Caco-2 (cell line): ENCODE measurements at regions not wholly inside any gene's neighbourhood (a gene's known extent, or its start where the extent isn't known, plus 50 kb on each side); places are given as distances from the start of the nearest gene placed in this dataset.

Source experiments
- BruUV-seq: library from RNA; stranded (reverse); fragments of 400-500 nt; replicated peaks from 2 replicates; lab custom pipeline; 2021; lab: Mats Ljungman, UMichigan
- CTCF ChIA-PET: fragments of 300-600 bp; sonication (Branson Sonifier 250); formaldehyde crosslinking; loops from one replicate; lab custom pipeline; 2022; ENCODE audit warnings: antibody characterized with exemption; lab: Charles Lee
- POLR2A ChIA-PET: fragments of 300-600 bp; sonication (Branson Sonifier 250); formaldehyde crosslinking; loops from one replicate; lab custom pipeline; 2022; ENCODE audit warnings: antibody characterized with exemption; lab: Charles Lee
- DNase-seq, 2 experiments: peaks; one replicate each; pipeline versions ENCODE4 v3.0.0 to v3.0.0-alpha.2; 2020 to 2022
- H3K27me3 ChIP-seq: replicated peaks from 2 replicates; pipeline ENCODE4 v1.6.0; 2011; ENCODE audit warnings: low read length; ENCODE audit not compliant: control insufficient read depth, insufficient read depth
- H3K36me3 ChIP-seq: 2 replicates; pipeline ENCODE4 v1.5.1; 2011; ENCODE audit warnings: low read length; ENCODE audit not compliant: control insufficient read depth, insufficient read depth
- H3K4me1 ChIP-seq: fragments of 250-450 bp; sonication (Bioruptor Pico); 2 replicates; pipeline ENCODE4 v1.5.1; 2020; ENCODE audit warnings: mild to moderate bottlenecking
- H3K4me3 ChIP-seq: 2 replicates; pipeline ENCODE4 v1.5.1; 2011; ENCODE audit warnings: low read depth, mild to moderate bottlenecking, control low read depth, low read length
- H3K9me3 ChIP-seq: fragments of 250-450 bp; sonication (Bioruptor Pico); 2 replicates; pipeline ENCODE4 v1.5.1; 2020; ENCODE audit warnings: mild to moderate bottlenecking, moderate library complexity
- H3K27ac Mint-ChIP-seq: one replicate; pipeline ENCODE4 v1.8.0; 2022; ENCODE audit warnings: mixed read lengths; ENCODE audit not compliant: unreplicated experiment
- H3K27me3 Mint-ChIP-seq: one replicate; pipeline ENCODE4 v1.8.0; 2022; ENCODE audit warnings: mixed read lengths; ENCODE audit not compliant: insufficient read depth, unreplicated experiment
- H3K36me3 Mint-ChIP-seq: one replicate; pipeline ENCODE4 v1.8.0; 2022; ENCODE audit warnings: mild to moderate bottlenecking, mixed read lengths; ENCODE audit not compliant: insufficient read depth, unreplicated experiment
- H3K4me1 Mint-ChIP-seq: one replicate; pipeline ENCODE4 v1.8.0; 2022; ENCODE audit warnings: low read depth, mixed read lengths; ENCODE audit not compliant: unreplicated experiment
- H3K4me3 Mint-ChIP-seq: one replicate; pipeline ENCODE4 v1.8.0; 2022; ENCODE audit warnings: mild to moderate bottlenecking, moderate library complexity, mixed read lengths; ENCODE audit not compliant: unreplicated experiment
- H3K9me3 Mint-ChIP-seq: one replicate; pipeline ENCODE4 v1.8.0; 2022; ENCODE audit warnings: mixed read lengths; ENCODE audit not compliant: unreplicated experiment
- CTCF ChIP-seq, 2 experiments: fragments of 200-600 bp in 1 of 2; IDR thresholded peaks; 1 replicate in 1 of 2; 2 replicates in 1 of 2; pipeline versions ENCODE4 v1.5.1 to v1.8.0; 2011 to 2022; ENCODE audit warnings: antibody characterized with exemption in 1 of 2, control low read depth in 1 of 2, inconsistent platforms in 1 of 2, low read depth in 1 of 2, low read length in 1 of 2, mild to moderate bottlenecking in 1 of 2, moderate library complexity in 1 of 2; ENCODE audit not compliant: insufficient read depth in 1 of 2, severe bottlenecking in 1 of 2, unreplicated experiment in 1 of 2
- intact Hi-C: fragments of 100-400 bp; cut with micrococcal nuclease; formaldehyde crosslinking; loops from one replicate; pipeline ENCODE4 v1.10.0; 2022; ENCODE audit not compliant: unreplicated experiment

DNA sequence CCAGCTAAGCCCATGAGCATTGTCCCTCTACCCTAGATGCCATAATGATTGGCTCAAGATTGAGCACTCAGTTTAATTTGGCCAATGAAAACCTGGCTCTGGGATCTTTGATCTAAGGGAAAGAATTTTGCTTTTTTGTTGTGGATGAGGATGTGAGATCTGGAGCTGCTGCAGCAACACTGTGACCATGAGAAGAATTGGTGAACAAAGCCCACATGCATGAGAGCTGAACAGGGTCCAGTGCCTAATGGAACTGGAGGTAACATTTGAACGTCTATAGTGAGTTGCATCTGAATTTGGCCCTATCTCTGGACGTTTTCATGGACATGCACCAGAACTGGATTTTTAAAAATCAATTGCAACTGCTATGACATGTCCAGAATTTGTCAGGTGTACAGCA, 338.6 kb downstream of the AACS start:
- POLR2A ChIA-PET, result no interaction called here
- H3K9me3 ChIP-seq, result no peaks in the 10 kb centered on the region
- no peaks in the 10 kb centered on the region for H3K36me3 ChIP-seq
- Mint-ChIP-seq H3K4me1 (no peaks in the 10 kb centered on the region), H3K4me3 (no peak overlapping the region), H3K9me3 (no peaks in the 10 kb centered on the region), H3K27ac (no peak overlapping the region), H3K27me3 (peaks cover 8% of the 10 kb centered on the region), H3K36me3 (no peaks in the 10 kb centered on the region)
- intact Hi-C loops, result loop anchor here (1.0 kb wide), 3 partner anchors 73 to 221 kb away; no protein-coding TSS in a partner anchor
- no peak overlapping the region for H3K4me3 ChIP-seq
- H3K4me1 ChIP-seq, result peaks cover 5% of the 10 kb centered on the region; the same call in 1 of the 2 replicates
- CTCF ChIA-PET, result interaction anchor here (1.4 kb wide), 1 partner anchor 72 kb away, joined by 10 read pairs; no protein-coding TSS in a partner anchor
- H3K27me3 ChIP-seq, result no peaks in the 10 kb centered on the region; the same call in 1 of the 2 replicates
- BruUV-seq, result no TSS peak
- TF ChIP-seq CTCF (IDR thresholded peaks at IDR 0.05; ENCODE audit: insufficient read depth in 1 of 2, low read depth in 1 of 2, low read length in 1 of 2, severe bottlenecking in 1 of 2, unreplicated experiment in 1 of 2), result no peak
- no peak for DNase-seq

GRCh38 chr12:125406131-125406530, 340.9 kb downstream of the AACS start:
- Histone ChIP-seq H3K27me3 (no peaks in the 10 kb centered on the region; the same call in 1 of the 2 replicates), H3K36me3 (no peaks in the 10 kb centered on the region), H3K4me1 (peaks cover 5% of the 10 kb centered on the region; the same call in 1 of the 2 replicates), H3K9me3 (no peaks in the 10 kb centered on the region), H3K4me3 (no peak overlapping the region)
- POLR2A ChIA-PET, result no interaction called here
- CTCF ChIA-PET, result no interaction called here
- no TSS peak for BruUV-seq
- no peak overlapping the region for H3K27ac Mint-ChIP-seq
- intact Hi-C loops, result no loop called here
- H3K4me1 Mint-ChIP-seq, result no peaks in the 10 kb centered on the region
- no peak for DNase-seq
- peaks cover 5% of the 10 kb centered on the region for H3K27me3 Mint-ChIP-seq
- no peak for TF ChIP-seq CTCF (IDR thresholded peaks at IDR 0.05; ENCODE audit: insufficient read depth in 1 of 2, low read depth in 1 of 2, low read length in 1 of 2, severe bottlenecking in 1 of 2, unreplicated experiment in 1 of 2)
- H3K4me3 Mint-ChIP-seq, result no peak overlapping the region
- no peaks in the 10 kb centered on the region for H3K9me3 Mint-ChIP-seq
- no peaks in the 10 kb centered on the region for H3K36me3 Mint-ChIP-seq

- Histone ChIP-seq H3K27me3 (no peaks in the 10 kb centered on the region; the same call in 1 of the 2 replicates), H3K4me1 (peaks cover 5% of the 10 kb centered on the region; the same call in 1 of the 2 replicates), H3K9me3 (no peaks in the 10 kb centered on the region), H3K36me3 (no peaks in the 10 kb centered on the region), H3K4me3 (no peak overlapping the region)
- intact Hi-C loops, result no loop called here
- ChIA-PET CTCF (no interaction called here), POLR2A (no interaction called here)
- no peaks in the 10 kb centered on the region for H3K4me1 Mint-ChIP-seq
- peaks cover 4% of the 10 kb centered on the region for H3K27me3 Mint-ChIP-seq
- no TSS peak for BruUV-seq
- H3K9me3 Mint-ChIP-seq, result no peaks in the 10 kb centered on the region
- no peak for DNase-seq
- H3K4me3 Mint-ChIP-seq, result no peak overlapping the region
- no peak for TF ChIP-seq CTCF (IDR thresholded peaks at IDR 0.05; ENCODE audit: insufficient read depth in 1 of 2, low read depth in 1 of 2, low read length in 1 of 2, severe bottlenecking in 1 of 2, unreplicated experiment in 1 of 2)
- no peaks in the 10 kb centered on the region for H3K36me3 Mint-ChIP-seq
- H3K27ac Mint-ChIP-seq, result no peak overlapping the region
Observed at GRCh38 chr12:125408718-125409117, 343.5 kb downstream of the AACS start.
